HL-60 (cell line): ENCODE measurements at regions not wholly inside any gene's neighbourhood (a gene's known extent, or its start where the extent isn't known, plus 50 kb on each side); places are given as distances from the start of the nearest gene placed in this dataset.

Source experiments
- GABPA ChIP-seq: IDR thresholded peaks from 2 replicates; pipeline ENCODE4 v1.6.1; 2012; ENCODE audit warnings: low read depth
- POLR2AphosphoS5 ChIP-seq: IDR thresholded peaks from 2 replicates; pipeline ENCODE4 v1.6.1; 2012; ENCODE audit warnings: low read depth
- SPI1 ChIP-seq: IDR thresholded peaks from 2 replicates; pipeline ENCODE4 v1.6.1; 2012; ENCODE audit warnings: low read depth, mild to moderate bottlenecking, borderline replicate concordance
- TF ChIP-seq, protein P1 (sequence below): IDR thresholded peaks from one replicate; pipeline ENCODE4 v1.5.1; 2011; ENCODE audit warnings: low read length, control low read depth, inconsistent platforms; ENCODE audit not compliant: insufficient read depth
- TF ChIP-seq, protein P2 (sequence below): IDR thresholded peaks from 2 replicates; pipeline ENCODE4 v1.6.1; 2012; ENCODE audit warnings: low read depth; ENCODE audit not compliant: insufficient replicate concordance

DNA sequence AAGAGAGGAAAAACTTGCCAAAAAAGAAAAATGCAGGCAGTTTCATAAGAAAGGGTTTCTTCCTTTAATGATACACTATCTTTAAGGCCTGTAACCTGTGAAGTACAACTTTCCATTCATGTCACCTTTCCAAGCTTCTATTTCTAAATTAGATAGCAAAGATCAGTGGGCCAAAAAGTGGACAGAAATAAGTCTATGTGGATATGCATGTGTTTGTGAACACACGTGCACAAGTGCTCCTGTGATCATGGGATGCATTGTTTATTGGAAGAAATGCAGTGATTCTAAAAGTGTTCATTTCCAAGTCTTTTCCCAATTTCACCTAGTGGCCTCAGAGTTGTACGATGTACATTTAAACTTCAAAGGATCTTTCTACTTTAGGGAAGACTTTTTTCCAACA, 230.0 kb upstream of the BLID start:
- TF ChIP-seq, protein P1, sequence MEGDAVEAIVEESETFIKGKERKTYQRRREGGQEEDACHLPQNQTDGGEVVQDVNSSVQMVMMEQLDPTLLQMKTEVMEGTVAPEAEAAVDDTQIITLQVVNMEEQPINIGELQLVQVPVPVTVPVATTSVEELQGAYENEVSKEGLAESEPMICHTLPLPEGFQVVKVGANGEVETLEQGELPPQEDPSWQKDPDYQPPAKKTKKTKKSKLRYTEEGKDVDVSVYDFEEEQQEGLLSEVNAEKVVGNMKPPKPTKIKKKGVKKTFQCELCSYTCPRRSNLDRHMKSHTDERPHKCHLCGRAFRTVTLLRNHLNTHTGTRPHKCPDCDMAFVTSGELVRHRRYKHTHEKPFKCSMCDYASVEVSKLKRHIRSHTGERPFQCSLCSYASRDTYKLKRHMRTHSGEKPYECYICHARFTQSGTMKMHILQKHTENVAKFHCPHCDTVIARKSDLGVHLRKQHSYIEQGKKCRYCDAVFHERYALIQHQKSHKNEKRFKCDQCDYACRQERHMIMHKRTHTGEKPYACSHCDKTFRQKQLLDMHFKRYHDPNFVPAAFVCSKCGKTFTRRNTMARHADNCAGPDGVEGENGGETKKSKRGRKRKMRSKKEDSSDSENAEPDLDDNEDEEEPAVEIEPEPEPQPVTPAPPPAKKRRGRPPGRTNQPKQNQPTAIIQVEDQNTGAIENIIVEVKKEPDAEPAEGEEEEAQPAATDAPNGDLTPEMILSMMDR, result no peak
- TF ChIP-seq POLR2AphosphoS5 (no peak), GABPA (no peak), SPI1 (no peak)
- TF ChIP-seq, protein P2, sequence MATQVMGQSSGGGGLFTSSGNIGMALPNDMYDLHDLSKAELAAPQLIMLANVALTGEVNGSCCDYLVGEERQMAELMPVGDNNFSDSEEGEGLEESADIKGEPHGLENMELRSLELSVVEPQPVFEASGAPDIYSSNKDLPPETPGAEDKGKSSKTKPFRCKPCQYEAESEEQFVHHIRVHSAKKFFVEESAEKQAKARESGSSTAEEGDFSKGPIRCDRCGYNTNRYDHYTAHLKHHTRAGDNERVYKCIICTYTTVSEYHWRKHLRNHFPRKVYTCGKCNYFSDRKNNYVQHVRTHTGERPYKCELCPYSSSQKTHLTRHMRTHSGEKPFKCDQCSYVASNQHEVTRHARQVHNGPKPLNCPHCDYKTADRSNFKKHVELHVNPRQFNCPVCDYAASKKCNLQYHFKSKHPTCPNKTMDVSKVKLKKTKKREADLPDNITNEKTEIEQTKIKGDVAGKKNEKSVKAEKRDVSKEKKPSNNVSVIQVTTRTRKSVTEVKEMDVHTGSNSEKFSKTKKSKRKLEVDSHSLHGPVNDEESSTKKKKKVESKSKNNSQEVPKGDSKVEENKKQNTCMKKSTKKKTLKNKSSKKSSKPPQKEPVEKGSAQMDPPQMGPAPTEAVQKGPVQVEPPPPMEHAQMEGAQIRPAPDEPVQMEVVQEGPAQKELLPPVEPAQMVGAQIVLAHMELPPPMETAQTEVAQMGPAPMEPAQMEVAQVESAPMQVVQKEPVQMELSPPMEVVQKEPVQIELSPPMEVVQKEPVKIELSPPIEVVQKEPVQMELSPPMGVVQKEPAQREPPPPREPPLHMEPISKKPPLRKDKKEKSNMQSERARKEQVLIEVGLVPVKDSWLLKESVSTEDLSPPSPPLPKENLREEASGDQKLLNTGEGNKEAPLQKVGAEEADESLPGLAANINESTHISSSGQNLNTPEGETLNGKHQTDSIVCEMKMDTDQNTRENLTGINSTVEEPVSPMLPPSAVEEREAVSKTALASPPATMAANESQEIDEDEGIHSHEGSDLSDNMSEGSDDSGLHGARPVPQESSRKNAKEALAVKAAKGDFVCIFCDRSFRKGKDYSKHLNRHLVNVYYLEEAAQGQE, result no peak
